H1 (cell line): ENCODE measurements at regions not wholly inside any gene's neighbourhood (a gene's known extent, or its start where the extent isn't known, plus 50 kb on each side); places are given as distances from the start of the nearest gene placed in this dataset.

Experiments used
- GABPA ChIP-seq: IDR thresholded peaks from 2 replicates; pipeline ENCODE4 v1.6.1; 2011; ENCODE audit warnings: mild to moderate bottlenecking, low read length, moderate library complexity, borderline replicate concordance; ENCODE audit not compliant: insufficient read depth
- RAD21 ChIP-seq, 2 experiments: IDR thresholded peaks in 1 of 2; conservative IDR thresholded peaks in 1 of 2; 2 replicates each; pipeline ENCODE4 v1.6.1; 2011; ENCODE audit warnings: low read depth in 2 of 2, low read length in 2 of 2, improper control_type of control experiment in 1 of 2, inconsistent platforms in 1 of 2, mild to moderate bottlenecking in 1 of 2, moderate library complexity in 1 of 2
- RFX5 ChIP-seq: IDR thresholded peaks from 2 replicates; pipeline ENCODE4 v1.6.1; 2011; ENCODE audit warnings: low read depth, low read length, improper control_type of control experiment, borderline replicate concordance
- SRF ChIP-seq: IDR thresholded peaks from 2 replicates; pipeline ENCODE4 v1.6.1; 2011; ENCODE audit warnings: mild to moderate bottlenecking, low read depth, low read length, moderate library complexity
- TF ChIP-seq, protein P1 (sequence below): IDR thresholded peaks from 2 replicates; pipeline ENCODE4 v1.6.1; 2012; ENCODE audit warnings: inconsistent platforms

DNA sequence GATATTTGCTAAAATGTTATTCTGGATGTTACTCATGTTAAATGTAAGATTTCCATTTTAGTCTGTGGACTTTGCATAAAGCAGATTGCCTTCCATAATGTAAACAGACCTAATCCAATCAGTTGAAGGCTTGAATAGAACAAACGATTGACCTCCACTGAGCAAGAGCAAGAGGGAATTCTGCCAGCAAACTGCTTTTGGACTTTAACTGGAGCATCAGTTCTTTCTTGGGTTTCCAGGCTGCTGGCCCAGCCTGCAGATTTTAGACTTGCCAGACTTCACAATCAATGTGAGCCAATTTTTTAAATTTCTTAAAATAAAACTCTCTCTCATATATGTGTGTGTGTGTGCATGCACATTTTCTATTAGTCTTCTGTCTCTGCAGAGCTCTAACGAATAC is 1248.8 kb downstream of the ADGRL3 start (continued):
- no peak for TF ChIP-seq GABPA
- no peak for TF ChIP-seq RFX5
- TF ChIP-seq, protein P1, sequence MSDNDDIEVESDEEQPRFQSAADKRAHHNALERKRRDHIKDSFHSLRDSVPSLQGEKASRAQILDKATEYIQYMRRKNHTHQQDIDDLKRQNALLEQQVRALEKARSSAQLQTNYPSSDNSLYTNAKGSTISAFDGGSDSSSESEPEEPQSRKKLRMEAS, result no peak
- no peak for TF ChIP-seq SRF
- no peak for TF ChIP-seq RAD21 (IDR thresholded peaks at IDR 0.05 in 1 of 2, conservative IDR thresholded peaks at IDR 0.05 in 1 of 2; ENCODE audit: low read depth in 2 of 2, low read length in 2 of 2)
